Fibroblast of the aortic adventitia (primary cell): ENCODE measurements at regions not wholly inside any gene's neighbourhood (a gene's known extent, or its start where the extent isn't known, plus 50 kb on each side); places are given as distances from the start of the nearest gene placed in this dataset.
"Not testable (repeated sequence)": the region's sequence is repeated elsewhere in the genome, so short reads cannot be mapped to it uniquely, and the experiment has no call there.

Experiments used
- DNase-seq: peaks from one replicate; pipeline ENCODE4 v3.0.0-alpha.2; 2010; ENCODE audit warnings: low read depth
- H3K4me3 ChIP-seq: 2 replicates; pipeline ENCODE4 v1.5.1; 2011; ENCODE audit warnings: low read depth, mild to moderate bottlenecking, control low read depth, low read length, moderate library complexity
- TF ChIP-seq, protein P1 (sequence below): IDR thresholded peaks from 2 replicates; pipeline ENCODE4 v1.5.1; 2011; ENCODE audit warnings: mild to moderate bottlenecking, low read length, control low read depth, inconsistent platforms; ENCODE audit not compliant: insufficient read depth

DNA sequence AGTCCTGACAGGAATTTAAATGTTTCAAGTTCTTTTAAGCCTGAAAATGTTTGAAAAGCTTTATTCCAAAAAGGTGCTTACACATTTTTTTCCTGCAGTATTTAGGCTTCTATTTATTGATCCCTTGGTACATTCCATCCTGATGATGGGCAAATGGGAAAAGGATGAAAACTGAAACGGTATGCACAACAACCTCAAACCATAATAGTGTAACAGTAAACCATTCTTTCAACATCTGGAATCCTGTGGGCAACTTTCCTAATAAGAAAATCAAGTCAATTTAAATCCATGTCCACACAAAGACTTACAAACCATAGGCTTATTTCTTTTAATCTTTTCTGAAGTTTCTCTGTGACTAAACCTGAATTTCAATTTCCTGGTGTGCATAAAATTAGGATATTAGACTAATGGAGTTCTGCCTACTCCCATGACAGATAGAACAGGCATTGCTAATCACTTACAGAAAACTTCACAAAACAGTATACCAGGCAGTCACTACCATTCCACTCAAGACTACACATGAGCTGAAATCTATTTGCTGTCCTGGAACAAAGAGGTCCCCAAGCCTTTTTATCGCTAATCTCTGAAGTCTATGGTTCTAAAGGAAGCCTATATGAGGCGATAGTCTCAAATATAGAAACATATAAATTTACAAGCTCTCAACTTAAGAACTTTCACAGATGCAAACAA, 103.3 kb downstream of the DLEU7 start:
- TF ChIP-seq, protein P1, sequence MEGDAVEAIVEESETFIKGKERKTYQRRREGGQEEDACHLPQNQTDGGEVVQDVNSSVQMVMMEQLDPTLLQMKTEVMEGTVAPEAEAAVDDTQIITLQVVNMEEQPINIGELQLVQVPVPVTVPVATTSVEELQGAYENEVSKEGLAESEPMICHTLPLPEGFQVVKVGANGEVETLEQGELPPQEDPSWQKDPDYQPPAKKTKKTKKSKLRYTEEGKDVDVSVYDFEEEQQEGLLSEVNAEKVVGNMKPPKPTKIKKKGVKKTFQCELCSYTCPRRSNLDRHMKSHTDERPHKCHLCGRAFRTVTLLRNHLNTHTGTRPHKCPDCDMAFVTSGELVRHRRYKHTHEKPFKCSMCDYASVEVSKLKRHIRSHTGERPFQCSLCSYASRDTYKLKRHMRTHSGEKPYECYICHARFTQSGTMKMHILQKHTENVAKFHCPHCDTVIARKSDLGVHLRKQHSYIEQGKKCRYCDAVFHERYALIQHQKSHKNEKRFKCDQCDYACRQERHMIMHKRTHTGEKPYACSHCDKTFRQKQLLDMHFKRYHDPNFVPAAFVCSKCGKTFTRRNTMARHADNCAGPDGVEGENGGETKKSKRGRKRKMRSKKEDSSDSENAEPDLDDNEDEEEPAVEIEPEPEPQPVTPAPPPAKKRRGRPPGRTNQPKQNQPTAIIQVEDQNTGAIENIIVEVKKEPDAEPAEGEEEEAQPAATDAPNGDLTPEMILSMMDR = no peak
- no peak overlapping the region for H3K4me3 ChIP-seq
- no peak for DNase-seq

DNA sequence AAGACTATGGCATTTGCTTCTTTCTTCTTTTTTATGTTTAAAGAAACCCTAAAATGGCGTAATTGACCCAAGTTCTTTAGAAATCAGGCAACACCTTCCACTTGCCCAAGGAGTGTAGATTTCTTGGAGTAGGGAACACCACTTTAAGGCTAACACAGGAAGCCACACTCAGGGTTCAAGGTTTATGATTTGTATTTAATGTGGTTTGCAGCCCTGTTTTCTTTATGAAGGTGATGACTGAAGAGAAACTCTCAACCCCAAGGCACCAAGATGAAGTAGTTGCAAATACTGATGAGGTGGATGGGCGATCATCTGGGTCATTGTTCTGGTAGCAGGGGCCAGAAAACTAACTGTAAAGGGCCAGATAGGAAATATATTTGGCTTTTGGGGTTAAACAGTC, 101.1 kb downstream of the DLEU7 start:
- DNase-seq = no peak
- H3K4me3 ChIP-seq = no peak overlapping the region
- TF ChIP-seq, protein P1 = no peak

DNA sequence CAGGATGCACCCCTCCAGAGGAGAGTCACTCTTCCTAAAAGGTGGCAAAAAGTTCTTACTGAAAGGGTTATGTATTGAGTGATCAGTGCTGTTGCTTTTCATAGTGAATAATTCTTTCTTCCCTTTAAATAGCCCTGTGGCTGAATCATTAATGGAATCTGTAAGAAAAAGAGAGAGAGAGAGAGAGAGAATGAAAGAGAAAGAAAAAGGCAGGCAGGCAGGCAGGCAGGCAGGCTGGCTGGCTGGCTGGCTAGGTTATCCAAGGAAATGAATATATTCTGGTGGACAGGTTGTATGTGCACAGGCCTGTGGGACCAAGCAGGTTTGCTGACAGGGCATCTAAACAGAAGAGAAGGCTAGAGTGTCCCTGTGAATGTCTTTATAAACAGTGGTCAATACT, 100.5 kb downstream of the DLEU7 start:
- no peak overlapping the region for H3K4me3 ChIP-seq
- no peak for DNase-seq
- TF ChIP-seq, protein P1 = no peak

DNA sequence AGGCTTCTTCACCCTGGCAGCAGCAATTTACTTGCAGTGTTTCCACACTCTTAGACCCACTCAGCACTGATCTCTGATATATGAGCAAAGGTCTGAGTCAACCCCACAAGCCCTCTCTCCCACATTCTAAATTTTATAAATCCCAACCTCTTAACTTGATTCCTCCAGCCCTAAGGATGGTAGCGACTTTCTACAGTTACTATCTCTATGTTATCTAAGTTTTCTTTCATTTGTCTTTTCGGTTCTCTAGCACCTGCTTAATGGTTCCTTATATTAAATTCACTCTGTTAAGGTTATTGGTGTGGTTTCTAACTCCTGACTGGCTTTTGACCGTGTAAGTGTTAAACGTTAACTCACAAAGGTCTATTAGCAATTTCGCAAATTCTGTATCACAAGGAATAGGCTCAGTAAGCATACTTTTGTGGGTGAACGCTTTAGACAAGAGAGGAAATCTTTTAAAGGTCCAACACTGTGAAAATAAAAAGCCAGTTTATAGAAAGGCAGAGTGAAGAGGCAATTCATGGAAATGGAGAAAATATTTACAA, 99.3 kb downstream of the DLEU7 start:
- TF ChIP-seq, protein P1 = no peak
- no peak overlapping the region for H3K4me3 ChIP-seq
- DNase-seq = no peak

DNA sequence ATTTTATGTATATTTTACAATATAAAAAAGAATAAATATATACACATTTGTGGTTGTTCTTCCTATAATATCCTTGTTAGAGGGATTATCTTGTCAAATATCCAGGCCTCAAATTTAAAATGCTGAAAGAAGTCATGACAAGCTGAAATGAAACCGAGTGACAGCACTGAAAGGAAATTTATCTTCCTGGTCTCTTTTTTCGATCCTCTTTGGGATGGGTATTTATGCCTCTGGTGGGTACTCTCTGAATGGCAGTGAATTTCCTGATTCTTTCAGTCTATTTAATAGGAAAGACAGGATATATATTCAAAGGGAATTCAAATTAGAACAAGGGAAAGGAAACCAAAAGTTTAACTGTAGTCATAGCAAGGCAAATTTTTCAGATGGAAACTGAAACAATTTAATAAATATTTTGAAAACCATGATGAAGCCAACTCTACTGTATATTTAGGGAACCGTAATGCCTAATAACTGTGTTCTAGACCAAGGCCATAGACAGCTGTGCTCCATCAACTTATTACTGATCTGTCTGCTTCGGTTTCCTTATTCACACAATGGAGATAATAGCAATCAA, 97.9 kb downstream of the DLEU7 start:
- no peak overlapping the region for H3K4me3 ChIP-seq
- no peak for DNase-seq
- TF ChIP-seq, protein P1 = no peak

DNA sequence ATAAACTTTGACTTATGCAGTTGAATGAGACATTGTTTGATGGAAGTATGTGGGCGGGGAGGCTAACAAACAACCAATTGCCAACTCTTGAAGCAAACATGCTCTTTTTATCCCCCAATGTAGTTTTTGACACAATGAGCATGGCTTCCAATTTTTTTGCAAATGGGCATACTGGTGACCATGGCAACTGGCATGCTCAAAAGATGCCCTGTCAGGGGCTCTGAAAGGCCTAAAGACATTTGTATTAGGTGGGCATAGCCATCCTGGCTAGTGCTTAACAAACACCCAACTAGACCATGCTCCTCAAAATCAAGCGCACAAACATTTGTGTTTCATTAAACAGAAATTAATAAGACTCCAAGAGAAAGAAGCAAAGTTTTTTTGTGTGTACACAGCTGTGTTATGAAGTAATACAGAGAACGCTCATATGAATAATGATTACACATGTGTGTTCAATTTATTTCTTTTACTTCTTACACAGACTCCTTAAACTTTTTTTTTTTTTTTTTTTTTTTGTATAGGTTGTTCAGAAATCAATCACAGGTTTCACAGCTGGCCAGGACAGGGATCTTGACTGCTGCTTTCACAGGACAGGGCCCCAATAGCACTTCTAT, 95.6 kb downstream of the DLEU7 start:
- no peak for DNase-seq
- H3K4me3 ChIP-seq = no peak overlapping the region
- TF ChIP-seq, protein P1 = no peak

DNA sequence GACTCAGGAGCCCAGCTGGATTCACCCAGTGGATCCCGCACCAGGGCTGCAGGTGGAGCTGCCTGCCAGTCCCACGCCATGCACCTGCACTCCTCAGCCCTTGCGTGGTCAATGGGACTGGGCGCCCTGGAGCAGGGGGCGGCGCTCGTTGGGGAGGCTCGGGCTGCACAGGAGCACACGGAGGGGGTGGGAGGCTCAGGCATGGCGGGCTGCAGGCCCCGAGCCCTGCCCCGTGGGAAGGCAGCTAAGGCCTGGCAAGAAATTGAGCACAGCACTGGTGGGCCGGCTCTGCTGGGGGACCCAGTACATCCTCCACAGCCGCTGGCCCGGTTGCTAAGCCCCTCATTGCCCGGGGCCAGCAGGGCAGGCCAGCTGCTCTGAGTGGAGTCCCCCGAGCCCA, 90.3 kb downstream of the DLEU7 start:
- DNase-seq = not testable (repeated sequence)

DNA sequence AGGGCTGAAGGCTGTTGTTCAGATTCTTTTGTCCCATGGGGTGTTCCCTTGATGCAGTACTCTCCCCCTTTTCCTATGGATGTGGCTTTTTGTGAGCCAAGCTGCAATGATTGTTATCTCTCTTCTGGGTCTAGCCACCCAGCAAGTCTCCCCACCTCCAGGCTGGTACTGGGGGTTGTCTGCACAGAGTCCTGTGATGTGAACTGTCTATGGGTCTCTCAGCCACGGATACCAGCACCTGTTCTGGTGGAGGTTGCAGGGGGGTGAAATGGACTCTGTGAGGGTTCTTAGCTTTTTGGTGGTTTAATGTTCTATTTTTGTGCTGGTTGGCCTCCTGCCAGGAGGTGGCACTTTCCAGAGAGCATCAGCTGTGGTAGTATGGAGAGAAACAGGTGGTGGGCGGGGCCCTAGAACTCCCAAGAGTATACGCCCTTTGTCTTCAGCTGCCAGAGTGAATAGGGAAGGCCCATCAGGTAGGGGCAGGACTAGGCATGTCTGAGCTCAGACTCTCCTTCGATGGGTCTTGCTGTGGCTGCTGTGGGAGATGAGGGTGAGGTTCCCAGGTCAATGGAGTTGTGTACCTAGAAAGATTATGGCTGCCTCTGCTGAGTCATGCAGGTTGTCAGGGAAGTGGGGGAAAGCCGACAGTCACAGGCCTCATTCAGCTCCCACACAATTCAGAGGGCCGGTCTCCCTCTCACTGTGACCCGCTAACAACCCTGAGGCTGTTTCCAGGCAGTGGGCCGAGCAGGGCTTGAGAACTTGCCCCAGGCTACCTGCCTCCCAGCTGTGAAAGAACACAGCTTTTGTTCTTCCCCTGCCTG, 87.4 kb downstream of the DLEU7 start:
- DNase-seq, H3K4me3 ChIP-seq: not testable (repeated sequence)

More for the DNA sequence above, 90.3 kb downstream of the DLEU7 start:
- H3K4me3 ChIP-seq = not testable (repeated sequence)
